WTC11 (cell line): ENCODE measurements at regions not wholly inside any gene's neighbourhood (a gene's known extent, or its start where the extent isn't known, plus 50 kb on each side); places are given as distances from the start of the nearest gene placed in this dataset.

Experiments used
- AFF4 ChIP-seq: sonication (generic); formaldehyde crosslinking; IDR thresholded peaks from 2 replicates; pipeline ENCODE4 v1.8.1; 2023; ENCODE audit warnings: mild to moderate bottlenecking, missing genetic modification reagents, borderline replicate concordance
- ATF2 ChIP-seq: sonication (generic); formaldehyde crosslinking; IDR thresholded peaks from 2 replicates; pipeline ENCODE4 v1.8.1; 2022; ENCODE audit warnings: low read depth, missing genetic modification reagents, borderline replicate concordance
- CREM ChIP-seq: sonication (generic); formaldehyde crosslinking; IDR thresholded peaks from 2 replicates; pipeline ENCODE4 v1.8.1; 2022; ENCODE audit warnings: mild to moderate bottlenecking, missing genetic modification reagents, moderate library complexity
- CTCF ChIP-seq: fragments of 200-600 bp; IDR thresholded peaks from 2 replicates; pipeline ENCODE4 v1.8.0; 2022; ENCODE audit warnings: antibody characterized with exemption
- E2F4 ChIP-seq: sonication (generic); formaldehyde crosslinking; IDR thresholded peaks from 2 replicates; pipeline ENCODE4 v1.8.1; 2022; ENCODE audit warnings: low read depth, mild to moderate bottlenecking, moderate library complexity, missing genetic modification reagents, borderline replicate concordance
- NFE2L1 ChIP-seq: sonication (generic); formaldehyde crosslinking; IDR thresholded peaks from 2 replicates; pipeline ENCODE4 v1.8.1; 2023; ENCODE audit warnings: missing genetic modification reagents
- NR1H2 ChIP-seq: sonication (generic); formaldehyde crosslinking; IDR thresholded peaks from 2 replicates; pipeline ENCODE4 v1.9.0; 2021; ENCODE audit warnings: mild to moderate bottlenecking, moderate library complexity, missing genetic modification reagents
- SP1 ChIP-seq: sonication (generic); formaldehyde crosslinking; conservative IDR thresholded peaks from 2 replicates; pipeline ENCODE4 v1.8.1; 2022; ENCODE audit warnings: missing genetic modification reagents
- USF2 ChIP-seq: sonication (generic); formaldehyde crosslinking; IDR thresholded peaks from 2 replicates; pipeline ENCODE4 v1.8.1; 2023; ENCODE audit warnings: mild to moderate bottlenecking, missing genetic modification reagents, moderate library complexity
- ZNF317 ChIP-seq: sonication (generic); formaldehyde crosslinking; IDR thresholded peaks from 2 replicates; pipeline ENCODE4 v1.8.1; 2023; ENCODE audit warnings: low read depth, mild to moderate bottlenecking, moderate library complexity, missing genetic modification reagents, borderline replicate concordance
- ZNF423 ChIP-seq: fragments of 250-450 bp; sonication (Bioruptor Pico); IDR thresholded peaks from 2 replicates; pipeline ENCODE4 v2.1.2; 2022; ENCODE audit warnings: mild to moderate bottlenecking, moderate library complexity
- ZSCAN18 ChIP-seq: fragments of 250-450 bp; sonication (Bioruptor Pico); IDR thresholded peaks from 2 replicates; pipeline ENCODE4 v2.1.2; 2022; ENCODE audit warnings: mild to moderate bottlenecking, moderate library complexity

- TF ChIP-seq ATF2 (CRISPR knock-in tag) (no peak), CTCF (no peak), USF2 (CRISPR knock-in tag) (no peak), SP1 (CRISPR knock-in tag) (no peak), ZNF317 (CRISPR knock-in tag) (no peak), NFE2L1 (CRISPR knock-in tag) (no peak), NR1H2 (no peak), AFF4 (CRISPR knock-in tag) (no peak), ZNF423 (no peak), E2F4 (CRISPR knock-in tag) (no peak), ZSCAN18 (CRISPR knock-in tag) (no peak), CREM (CRISPR knock-in tag) (no peak)
These were observed 503.8 kb downstream of the SETD4 start for GRCh38 chr21:35556536-35556935.
